ENCODE measurements at regions not wholly inside any gene's neighbourhood (a gene's known extent, or its start where the extent isn't known, plus 50 kb on each side); places are given as distances from the start of the nearest gene placed in this dataset.

DNA sequence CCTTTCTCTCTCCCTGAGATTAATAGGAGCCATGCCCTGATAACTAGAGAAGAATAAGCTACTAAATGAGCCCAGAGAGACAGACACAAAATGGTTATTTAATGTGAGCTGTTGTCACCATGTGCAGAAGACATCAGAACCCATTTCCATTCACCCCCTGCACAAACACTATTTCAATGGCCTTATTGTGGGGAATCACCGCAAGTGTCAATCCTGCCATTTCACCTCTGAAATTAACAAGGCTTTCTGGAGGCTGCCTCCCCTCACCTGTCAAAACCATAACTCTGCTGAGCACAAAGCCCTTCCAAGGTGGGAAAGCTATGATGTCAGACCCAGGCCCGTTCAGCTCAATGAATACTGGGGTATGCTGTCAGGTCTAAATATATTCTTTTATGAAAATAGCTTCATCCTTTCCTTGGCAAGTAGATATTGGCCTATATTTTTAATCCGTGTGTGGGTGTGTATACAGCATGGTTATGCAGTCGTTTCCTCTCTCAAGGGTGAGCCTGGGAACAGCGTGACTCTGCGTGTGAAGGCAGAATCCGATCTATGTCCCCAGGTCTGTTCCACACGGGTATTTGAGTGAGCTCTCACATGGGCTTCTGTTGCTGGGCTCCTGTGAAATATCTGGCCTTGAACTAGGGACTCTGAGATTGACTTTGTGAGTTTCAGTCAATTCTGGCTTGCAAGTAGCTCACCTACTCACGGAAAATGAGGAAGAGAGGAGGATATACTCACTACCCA, 266.3 kb downstream of the FBXW7 start:
- no peak for DNase-seq

DNA sequence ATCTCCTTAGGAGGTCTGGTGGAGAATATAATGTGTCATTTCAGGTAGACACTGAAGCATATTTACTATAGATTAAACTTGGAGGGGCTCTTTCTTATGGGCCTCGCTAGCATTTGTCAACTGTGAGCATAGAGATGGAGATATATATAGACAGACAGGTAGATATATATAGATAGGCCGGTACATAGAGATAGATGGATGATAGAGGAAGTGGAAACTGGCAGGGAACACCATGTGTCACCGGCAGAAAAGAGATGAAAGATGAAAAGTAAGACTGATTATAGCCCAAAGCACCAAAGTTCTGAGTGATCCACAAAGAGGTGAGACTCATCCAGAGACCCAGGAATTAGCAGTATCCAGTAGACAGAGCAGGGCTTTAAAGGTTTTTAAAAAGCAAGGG, 268.1 kb downstream of the FBXW7 start:
- DNase-seq = no peak

DNA sequence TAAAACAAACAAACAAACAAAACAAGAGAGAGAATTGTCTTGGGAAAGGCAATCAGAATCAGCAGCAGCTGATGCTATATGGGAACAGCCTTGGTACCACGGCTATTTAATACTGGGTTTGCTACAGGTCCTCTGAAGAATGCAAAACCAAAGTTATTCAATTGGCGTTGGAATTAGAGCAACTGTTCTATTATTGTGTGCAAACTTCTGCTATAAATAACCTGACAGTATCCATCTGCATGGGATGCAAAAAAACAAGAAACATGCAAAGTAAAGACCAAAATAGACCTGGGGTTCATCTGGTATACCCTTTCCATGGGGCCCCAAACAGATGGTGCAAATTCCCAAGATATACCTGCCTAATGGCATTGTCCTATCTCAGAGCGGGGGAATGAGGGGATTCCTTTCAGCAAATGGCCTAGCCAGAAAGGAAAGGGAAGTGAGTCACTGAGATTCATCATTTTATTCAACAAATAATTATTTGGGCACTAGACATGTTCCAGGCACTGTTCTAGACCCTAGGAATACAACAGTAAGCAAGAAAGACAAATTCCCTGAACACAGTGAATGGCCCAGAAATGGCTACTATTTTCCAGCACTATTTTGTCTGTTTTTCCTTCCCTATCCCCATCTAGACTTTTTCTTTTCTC, 268.9 kb downstream of the FBXW7 start:
- no peak for DNase-seq

DNA sequence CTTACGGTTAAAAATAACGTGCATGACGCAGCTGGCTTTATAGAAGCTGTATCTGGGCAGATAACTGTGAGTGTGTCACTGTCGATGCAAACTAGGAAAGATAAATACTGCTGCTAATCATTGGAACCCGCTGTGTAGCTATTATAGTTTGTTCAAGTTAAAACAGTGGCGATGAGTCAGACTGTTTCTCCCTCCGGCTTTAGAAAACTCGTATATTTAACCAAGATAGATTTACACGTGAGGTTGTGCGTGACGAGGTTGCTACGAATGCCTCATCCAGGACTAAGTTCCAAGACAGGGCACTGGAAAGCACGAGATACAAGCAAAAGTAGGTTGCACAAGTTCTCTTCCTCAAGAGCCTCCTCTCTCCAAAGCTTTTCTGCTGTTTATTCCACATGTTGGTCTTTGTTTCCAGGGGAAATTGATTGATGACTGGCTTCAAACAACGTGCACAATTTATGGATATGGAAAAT, 270.7 kb downstream of the FBXW7 start:
- DNase-seq = no peak

DNA sequence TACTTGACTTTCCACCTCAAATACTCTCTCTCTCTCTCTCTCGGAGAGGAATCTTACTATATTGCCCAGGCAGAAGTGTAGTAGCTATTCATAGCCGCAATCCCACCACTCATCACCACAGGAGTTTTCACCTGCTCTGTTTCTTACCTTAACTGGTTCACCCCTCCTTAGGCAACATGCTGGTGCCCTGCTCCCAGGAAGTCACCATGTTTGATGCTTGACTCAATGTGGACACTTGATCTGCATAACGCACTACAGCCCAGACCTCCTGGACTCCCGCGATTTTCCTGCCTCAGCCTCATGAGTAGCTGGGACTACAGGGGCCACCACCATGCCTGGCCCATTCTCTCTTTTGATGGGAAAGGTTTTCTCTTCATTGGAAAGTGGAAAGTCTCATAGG, 271.8 kb downstream of the FBXW7 start:
- no peak for DNase-seq

DNA sequence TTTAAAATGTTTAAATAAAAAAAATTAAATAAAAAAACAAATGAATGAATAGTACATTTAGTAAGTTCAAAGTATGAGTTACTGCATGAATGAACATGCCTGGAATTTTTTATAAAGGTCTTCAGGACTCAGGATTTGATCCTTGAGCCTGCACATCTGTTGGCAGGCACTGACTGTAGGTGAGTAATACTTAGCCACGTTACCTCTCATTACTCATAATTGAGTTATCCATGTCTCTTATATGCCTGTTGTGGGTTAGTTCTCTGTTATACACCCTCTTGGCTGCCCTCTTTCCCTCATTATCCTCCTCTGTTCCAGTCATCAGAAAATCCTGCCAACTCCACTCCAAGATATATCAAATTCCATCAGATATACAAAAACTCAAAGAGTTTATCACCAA, 276.0 kb downstream of the FBXW7 start:
- DNase-seq = no peak

DNA sequence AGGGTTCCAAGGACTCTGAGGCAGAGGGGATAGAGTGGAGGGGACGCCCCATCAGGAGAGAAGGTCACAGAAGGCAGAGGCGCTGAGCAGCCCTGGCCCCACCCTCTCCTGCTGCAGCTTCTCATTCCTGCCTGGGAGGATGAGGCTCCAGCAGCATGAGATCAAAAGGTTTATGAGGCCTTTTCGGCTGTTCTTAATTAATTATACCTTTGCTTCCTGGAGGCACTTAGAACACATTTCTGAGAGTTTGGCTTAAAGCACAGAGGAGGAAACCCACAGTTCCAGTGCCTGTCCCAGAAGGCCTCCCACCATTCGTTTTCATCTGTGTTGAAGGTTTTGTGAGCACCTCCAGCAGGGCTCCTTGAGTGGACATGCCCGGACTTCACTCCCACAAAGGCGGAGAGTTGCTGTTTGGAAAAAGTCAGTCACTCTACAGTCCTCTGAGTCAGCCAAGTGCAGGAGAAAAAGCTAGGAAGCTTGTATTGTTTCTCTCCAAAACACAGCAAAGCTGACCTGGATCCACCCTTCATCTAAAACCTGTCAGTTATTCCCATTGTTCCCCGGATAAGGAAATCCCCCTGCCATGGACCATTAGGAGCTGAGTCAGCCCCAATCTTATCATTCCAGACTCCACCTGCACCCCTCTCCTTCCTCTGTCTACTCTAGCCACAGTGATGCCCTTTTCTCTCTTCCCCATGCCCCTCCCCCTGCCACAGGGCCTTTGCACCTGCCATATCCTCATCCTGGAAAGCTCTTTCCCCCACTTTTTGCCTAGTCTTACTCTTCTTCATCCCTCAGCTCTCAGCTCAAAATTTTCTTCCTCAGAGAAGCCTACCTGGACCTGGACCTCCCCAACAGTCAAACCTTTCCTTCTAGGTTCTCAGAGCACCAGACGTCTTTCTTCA, 276.8 kb downstream of the FBXW7 start:
- peak; percentile 4 for DNase-seq

DNA sequence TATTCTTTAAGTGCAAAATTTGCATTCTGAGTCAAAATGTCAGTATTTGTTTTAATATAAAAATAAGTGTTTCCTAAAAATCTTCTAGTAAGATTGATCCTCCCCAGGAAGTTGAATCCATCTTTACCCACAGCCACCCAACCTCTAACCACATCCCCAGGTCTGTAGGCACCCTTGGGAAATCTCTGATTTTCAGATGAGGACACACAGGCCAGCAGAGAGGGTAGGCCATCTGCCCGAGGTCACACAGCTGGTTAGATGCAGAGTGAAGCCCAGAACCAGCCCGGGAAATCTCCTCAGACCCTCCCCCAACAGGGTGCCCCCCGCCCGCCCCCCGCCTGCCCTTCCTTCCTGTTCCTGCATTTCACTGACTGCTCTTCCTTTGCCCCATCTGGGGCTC, 277.5 kb downstream of the FBXW7 start:
- no peak for DNase-seq

DNA sequence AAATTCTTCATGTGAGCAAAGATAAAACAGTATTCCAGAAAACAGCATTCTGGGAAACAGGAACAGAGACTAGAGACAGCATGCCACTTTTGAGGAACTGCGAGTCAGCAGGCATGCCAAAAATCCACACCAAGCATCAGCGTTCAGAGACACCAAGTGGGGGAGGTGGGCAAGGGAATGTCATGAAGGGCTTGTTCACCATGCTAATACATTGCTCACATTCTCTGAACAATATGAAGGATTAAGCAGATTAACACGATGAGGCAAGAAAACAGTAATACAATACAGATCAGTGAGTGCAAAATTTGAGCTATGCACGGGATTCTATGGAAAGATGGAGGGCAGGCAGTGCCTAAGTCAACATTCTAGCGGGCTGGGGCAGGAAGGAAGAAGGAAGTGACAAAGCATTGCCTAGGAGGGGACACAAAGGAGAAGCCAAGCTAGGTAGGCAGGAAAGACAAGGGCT, 278.3 kb downstream of the FBXW7 start:
- no peak for DNase-seq

DNA sequence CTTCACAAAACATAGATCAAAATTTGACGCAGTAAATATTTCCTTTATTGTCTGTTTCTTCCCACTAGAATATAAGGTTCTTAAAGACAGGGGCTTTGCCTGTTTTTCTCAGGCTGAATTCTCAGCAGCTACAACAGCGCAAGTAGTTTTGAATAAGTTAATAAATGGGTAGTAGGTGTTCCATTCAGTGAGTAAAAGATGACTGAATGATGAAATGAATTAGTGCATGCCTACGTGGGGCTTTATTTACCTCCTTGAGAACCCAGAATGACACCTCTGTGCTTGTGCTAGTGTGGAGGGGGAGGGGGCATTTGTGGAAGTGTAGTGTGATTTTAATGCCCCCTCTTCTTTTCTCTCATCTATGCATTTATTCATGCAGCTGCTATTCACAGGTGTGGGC, 278.9 kb downstream of the FBXW7 start:
- no peak for DNase-seq

DNA sequence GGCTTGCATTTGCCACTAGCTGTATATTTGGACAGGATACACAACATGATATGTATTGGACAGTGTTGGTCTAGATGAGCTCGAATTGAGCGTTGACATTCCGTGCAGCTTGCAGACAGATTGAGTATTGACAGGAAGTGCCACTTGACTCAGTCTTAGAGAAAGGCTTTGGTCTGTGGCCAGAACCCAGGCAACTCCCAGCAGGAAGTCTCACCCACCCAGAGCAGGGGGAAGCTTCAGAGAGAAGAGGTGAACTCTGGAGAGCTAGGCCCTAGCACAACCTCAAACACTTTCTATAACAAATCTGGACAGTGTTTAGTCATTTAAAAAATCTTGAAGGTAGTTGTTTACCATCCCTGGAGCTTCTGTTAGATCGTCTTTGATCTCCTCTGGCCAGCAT, 280.5 kb downstream of the FBXW7 start:
- no peak for DNase-seq

DNA sequence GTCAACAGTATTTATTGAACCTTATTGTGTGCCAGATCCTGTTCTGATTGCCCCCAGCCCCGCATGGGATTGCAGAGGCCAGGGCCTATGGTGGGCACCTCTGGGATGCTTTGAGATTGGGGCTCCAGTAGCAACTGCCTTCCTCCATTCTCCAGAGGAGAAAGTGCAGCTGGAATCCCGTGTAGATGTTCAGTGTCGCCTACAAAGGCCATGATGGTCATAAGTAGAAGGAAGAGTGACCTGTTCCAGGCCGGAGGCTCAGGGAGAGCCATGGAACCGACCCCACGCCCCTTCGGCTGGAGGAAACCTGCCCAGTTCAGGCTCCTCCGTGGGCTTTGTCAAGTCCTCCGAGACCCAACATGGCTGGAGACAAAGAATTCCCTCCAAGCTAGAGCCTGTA, 287.5 kb downstream of the FBXW7 start:
- DNase-seq = no peak

DNA sequence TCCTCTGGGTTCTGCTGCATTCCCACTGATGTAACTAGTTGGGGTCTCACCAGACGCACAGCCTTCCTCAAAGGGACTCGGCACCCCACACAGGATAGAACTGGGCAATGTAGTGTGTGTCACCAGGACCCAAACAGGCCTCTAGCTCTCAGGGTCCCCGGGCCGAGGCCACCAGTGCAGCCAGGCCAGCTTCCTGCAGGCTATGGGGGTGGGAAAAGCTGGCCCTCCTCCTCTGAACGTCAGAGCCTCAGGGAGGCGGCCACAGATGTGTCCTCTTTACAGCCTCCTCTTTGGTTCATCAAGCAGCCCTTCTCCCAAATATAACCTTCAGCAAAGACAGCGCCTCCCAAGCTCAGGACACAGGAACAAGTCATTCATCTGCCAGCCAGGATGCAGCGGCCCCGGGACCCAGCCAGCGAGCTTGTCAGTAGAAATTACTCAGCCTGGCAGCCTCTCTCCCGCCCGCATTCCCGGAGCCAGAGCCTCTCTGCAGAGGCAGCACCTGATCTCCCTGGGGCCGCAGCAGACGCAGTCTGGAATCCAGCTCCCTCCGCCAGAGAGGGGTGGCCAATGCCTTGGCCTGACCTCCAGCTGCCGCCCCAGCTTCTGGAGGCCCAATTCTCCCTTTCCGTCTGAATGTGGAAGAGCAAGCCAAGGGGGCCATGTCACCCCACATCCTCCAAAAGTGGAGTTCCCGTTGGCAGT, 288.5 kb downstream of the FBXW7 start:
- no peak for DNase-seq

DNA sequence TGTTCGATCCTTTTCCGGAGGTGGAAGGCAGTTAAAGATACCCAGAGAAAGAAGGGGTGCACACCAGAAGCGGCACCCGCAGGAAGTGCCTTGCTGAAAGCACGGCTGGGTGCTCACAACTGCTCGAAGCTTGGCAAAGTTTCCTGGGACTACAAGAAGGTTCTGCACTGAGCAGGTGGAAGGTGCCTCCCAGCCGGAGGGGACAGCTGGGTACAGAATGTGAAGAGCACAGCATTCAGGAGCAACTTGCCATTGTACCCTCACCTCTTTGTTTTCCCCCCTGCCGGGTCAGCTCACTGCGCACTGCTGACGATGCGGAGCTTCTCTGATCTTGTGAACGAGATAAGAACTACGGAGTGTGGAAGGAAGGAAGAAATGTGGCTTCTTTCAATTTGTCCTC, 289.2 kb downstream of the FBXW7 start:
- DNase-seq = no peak

DNA sequence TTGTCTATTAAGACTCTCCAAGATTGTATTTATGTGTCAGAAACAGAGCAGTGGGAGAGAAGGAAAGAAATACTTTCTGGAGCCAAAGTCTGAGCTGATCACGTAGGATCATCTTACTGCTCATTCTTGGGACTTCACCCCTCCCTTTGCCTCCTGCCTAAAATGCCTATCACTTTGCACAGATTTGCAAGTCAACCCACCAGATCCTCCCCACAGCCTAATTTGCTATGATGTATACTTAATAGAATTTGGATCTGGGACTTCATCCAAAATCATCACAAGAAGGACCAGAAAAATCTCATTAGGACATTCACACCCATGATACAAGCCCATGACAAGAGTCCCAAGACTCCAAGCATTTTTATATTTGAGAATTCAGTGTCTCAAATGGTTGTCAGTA, 290.2 kb downstream of the FBXW7 start:
- DNase-seq = no peak

DNA sequence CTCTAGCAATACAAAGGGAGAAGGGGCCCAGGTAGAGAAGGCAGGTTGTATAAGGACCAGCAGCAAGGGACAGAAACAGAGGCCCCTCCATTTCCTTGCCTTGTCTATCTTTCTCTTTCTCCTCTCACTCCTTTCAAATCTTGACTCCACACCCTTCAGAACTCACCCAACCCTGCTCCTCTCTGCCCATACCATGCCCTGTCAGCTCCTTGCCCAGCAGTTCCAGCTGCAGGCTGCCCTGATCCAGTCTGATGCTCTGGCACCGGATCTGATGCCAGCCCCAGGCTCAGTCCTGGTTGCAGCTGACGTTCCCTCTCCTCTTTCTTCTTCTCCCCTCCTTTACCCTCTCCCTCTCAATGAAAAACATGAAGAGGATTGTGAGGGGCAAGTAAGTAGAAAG, 291.2 kb downstream of the FBXW7 start:
- DNase-seq = no peak

DNA sequence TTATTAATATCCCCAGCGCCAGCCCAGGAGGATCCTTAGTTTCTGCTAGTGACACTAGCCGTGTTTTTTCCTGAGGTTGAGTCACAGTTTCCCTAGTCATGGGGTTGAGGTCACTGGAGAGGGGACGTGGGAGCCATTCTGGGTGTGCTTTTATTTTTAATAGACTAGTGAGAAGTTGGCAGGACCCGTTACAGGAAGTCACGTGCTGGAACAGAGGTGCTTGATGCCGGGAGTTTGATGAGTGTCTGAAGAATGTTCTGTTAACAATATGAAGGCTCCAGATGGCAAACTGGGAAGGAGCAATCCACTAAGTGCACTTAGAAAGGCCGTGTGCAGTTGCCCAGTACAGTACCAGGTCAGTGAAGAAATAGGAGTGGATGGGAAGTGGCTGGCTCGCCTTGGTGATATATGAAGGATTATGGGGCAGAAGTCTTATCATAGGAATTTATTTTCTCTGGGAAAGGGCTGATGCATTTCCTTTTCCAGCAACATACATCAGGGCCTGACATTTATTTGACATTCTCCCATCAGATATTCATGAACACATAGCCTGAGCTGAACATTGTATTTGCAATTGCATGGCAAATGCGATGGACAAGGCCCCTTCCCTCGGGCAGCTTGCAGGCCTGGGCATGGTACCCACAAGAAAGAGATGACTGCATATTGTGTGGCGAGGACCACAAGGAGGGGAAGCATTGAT, 291.8 kb downstream of the FBXW7 start:
- no peak for DNase-seq

DNA sequence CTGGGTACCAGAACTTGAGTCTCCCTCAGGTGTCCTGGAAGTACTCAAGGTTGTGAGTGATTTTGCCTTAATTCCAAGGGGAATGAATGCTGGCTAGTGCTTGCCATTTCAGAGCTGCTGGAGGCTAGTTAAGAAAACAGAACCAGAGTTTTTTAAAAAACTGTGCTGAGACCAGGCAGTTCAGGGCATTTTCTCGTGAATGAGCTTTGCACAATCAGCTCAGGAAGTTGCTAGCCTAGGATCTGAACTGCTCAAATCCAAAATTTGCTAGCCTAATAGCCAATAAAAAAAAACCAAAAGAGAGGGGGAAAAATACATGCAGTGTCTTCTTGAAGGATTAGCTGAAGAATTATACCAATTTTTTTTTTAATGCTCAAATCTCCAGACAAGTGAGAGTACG, 292.7 kb downstream of the FBXW7 start:
- no peak for DNase-seq

DNA sequence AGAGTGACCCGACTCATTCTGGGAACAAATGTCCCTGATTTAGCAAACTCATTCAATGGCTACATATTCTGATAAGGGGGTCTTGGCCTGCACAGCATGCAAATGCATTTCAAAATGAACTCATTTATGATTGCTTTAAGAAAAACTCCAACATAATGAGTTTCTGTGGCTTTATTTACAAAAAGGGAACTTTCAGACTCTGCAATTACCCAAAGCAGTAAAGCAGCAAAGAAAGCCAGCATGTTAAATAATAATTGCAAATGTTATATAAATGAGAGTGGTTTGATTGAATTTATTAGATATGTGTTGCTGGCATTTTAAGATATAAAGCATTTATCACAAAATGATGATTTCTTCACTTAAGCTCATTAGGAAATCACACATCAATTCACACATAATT, 295.7 kb downstream of the FBXW7 start:
- no peak for DNase-seq

DNA sequence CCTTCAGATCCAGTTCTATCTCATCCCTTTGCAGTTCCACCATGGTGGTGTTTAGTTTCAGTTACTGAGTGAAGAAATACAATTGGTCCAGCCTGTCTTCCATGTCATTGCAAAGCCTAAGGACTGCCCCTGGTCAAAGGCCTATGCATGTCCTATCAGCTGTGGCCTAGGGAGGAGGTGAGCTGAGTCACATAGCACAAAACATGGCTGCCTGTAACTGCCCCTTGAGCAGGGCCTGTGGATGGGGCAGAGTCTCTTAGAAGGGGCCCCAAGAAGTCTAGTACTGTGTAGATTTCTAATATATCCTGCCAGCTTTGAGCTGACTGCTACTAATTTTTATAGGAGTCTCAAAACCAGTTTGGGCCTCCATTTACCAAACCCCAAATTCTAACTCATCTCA, 296.7 kb downstream of the FBXW7 start:
- DNase-seq = no peak

DNA sequence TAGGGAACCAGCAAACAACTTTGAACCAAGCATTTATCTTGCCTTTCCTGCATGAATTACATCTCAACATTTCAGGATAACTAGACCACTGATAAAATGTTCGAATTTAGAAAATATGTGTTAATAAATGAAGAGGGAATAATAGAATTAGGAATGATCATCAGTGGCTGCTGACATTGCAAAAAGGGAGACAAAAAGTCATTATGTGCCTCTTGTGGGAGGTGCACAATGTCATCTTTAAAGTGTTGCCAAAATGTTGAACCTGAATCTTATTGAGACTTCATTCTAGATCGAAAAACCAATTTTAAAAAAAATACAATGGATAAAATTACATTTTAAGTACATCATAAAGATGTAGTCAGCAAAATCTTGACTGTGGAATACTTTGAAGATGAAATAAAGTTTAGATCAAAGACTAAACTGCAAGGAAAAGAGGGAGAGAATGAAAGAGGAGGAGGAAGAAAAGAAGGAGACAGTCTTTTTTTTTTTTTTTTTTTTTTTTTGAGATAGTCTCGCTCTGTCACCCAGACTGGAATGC, 299.3 kb downstream of the FBXW7 start:
- no peak for DNase-seq

DNA sequence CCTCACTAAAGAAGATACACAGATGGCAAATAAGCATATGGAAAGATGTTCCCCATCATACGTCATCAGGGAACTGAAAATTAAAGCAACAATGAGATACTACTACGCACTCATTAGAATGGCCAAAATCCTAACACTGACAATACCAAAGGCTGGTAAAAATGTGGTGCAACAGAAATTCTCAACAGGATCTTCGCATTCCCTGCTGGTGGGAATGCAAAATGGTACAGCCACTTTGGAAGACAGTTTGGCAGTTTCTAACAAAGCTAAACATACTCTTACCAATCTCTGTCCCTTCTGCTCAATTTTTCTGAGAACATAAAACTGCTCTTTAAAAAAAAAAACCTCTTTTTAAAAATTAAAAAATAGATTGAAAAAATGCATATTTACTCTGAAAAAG, 300.2 kb downstream of the FBXW7 start:
- no peak for DNase-seq
